ENCODE measurements at regions not wholly inside any gene's neighbourhood (a gene's known extent, or its start where the extent isn't known, plus 50 kb on each side); places are given as distances from the start of the nearest gene placed in this dataset.

DNA sequence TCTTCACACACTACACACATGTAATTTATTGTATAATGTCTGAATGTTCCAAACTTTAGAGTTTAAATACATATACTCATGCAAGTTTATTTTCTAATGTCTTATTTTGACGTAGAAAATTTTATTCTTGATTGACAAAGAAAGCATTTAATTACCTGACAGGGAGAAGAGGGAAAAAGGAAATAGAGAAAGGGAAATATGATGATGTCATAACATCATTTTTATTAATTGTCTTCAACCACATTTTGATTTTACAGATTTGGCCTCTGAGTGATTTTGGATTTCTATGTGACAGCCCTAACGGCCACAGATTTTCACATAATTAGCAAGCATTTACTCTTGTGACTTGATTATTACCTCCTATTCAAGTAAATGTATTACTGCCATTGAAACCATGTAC is 106.1 kb upstream of the FSTL4 start:
- DNase-seq (ENCODE audit: low read depth in 4 of 4, low spot score in 3 of 4) = no peak

DNA sequence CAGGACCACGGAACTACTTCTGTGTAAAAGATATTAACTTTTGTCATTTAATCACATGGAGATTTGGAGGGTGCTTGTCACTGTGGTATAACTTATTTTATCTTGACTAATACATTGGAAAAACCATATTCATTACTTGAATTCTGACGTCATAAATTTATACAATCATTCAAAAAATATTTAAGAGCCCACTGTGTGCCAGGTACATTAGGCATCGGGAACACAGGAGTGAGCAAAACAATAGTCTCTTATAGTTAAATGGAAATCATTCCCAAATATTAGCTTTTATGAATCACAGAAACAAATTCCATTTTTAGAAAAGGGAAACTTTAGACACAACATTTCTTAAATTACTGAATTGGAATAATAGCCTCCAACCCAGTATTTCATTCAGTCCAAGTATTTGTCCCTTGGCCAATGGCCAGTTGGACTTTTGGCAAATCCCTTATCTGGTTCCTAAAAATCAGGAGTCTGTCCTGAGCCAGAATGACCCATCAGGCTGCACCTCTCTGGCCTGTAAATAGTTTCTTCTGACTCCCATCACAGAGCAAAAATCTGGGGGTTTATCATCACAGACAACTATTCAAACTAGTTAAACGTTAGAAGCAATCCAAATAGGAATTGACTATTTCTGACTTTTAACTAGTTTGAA is 104.3 kb upstream of the FSTL4 start:
- no peak for DNase-seq (ENCODE audit: low read depth in 4 of 4, low spot score in 3 of 4)

DNA sequence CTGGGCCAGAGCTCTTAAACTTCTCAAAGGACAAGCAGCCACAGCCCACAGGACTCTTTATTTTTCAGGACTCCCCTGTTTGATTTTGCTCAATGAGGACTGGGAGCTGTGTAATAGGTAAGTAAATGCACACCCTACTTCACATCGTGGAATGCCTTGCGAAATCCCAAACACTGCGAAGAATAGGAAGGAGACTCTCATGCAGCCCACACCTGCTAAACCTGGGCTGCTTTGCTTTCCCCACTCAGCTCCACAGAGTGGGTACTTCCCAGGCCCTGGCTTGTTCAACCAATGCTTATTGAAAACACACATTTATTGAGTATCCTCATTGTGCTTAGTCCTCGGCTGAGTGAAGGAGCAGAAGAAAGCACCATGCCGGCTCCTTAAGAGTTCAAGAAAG is 103.3 kb upstream of the FSTL4 start:
- DNase-seq (ENCODE audit: low read depth in 4 of 4, low spot score in 3 of 4) = no peak

DNA sequence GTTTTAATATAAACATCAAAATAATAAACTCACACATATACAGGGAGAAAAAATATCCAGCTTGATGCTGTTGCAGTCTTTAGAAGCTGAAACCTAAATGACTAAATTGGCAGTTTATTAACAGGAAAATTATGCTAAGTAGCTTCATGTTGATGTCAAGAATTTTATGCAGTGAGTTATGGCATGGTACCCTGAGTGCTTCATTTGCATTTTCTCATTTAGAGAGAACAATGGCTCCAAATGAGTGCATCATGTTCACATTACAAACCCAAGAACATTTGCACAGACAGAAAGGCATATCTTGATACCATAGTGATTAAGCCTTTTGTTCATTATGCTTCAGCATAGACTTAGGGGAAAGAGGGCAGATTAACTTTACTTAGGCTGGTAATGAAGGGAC is 102.9 kb upstream of the FSTL4 start:
- no peak for DNase-seq (ENCODE audit: low read depth in 4 of 4, low spot score in 3 of 4)

DNA sequence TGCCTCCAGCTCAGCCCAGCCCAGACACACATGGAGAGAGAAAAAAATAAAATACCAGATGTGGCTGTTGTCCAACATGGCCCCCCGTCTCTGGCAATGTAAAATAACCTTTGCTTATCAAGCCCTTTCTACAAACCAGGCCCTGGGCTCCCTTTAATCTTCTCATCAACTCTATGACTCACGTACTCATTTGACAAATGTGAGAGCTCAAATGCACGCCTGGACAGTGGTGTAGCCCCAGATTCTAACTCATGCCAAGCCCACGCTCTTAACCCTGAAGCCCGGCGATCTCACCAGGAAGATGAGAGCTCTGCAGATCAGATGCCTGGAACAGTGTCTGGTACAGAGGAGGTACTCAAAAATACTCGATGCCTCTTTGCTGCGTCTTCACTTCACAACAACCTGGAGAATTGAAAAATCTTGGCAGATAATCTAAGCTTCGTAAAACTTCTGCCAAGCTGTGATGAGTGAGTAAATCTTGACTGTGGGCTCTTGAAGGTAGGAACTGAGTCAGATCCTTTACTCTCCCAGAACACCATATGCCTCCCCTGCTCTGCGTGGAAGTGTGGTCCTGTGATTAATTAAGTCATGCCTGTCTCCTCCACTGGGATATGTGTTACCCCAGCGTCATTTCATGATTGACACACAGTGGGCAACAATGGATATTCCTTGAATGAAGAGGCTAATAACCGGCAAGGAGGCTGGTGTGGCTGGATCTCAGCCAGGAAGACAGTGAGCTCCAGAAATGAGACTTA is 102.0 kb upstream of the FSTL4 start:
- no peak for DNase-seq (ENCODE audit: low read depth in 4 of 4, low spot score in 3 of 4)

DNA sequence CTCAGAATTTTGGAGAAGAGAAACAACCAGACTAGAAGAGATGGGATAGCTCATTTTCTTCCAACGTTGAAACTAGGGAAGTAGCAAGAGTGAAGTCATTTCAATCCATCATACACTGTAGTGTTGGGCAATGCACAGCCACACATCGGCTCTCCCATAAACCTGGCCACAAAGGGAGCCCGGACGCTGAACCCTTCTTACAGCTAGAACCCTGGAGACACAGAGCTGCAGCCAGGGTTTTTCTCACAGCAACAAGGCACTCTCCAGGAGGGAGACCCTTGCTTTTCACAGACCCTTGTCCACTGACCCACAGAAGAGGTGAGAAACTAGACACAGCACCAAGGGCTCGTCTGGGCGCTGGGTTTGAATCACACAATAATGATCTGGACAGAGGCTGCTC is 101.4 kb upstream of the FSTL4 start:
- DNase-seq (ENCODE audit: low read depth in 4 of 4, low spot score in 3 of 4) = no peak

DNA sequence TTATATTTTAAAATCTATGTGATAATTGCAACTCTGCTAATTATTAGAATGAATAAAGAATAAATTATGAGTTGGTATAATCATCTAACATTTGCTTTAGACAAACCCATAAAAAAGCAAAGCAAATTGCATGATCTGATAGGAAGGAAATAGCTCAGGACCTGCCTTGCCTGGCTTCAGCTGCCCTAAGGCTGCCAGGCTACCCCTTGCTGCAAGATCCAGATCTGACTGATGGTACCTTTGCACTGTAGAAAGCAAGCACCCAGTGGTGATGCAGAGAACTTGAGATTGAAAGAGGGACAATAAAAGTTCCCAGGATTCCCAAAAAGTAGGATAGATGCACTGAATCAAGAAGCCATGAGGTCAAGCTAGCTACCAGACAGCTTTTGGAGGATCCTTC is 100.9 kb upstream of the FSTL4 start:
- no peak for DNase-seq (ENCODE audit: low read depth in 4 of 4, low spot score in 3 of 4)

DNA sequence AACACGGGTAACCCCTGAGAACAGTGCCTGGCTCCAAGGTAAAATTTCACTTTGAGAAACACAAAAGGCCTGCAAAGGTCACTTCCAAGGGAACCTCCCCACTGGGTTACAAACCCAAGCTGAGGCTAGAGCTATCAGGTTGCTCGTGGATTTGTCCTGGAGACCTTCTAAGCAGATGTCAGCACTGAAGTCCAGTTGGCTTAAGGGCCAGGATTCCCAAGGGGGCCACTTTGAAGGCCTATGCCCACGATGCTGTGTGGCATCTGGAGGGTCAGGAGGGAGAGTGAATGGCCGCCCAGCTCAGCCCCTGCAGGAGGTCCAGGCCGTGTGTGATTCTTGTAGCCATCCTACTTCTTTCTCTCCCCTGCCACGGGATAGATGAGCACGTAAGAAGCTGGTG is 100.2 kb upstream of the FSTL4 start:
- DNase-seq (ENCODE audit: low read depth in 4 of 4, low spot score in 3 of 4) = no peak

DNA sequence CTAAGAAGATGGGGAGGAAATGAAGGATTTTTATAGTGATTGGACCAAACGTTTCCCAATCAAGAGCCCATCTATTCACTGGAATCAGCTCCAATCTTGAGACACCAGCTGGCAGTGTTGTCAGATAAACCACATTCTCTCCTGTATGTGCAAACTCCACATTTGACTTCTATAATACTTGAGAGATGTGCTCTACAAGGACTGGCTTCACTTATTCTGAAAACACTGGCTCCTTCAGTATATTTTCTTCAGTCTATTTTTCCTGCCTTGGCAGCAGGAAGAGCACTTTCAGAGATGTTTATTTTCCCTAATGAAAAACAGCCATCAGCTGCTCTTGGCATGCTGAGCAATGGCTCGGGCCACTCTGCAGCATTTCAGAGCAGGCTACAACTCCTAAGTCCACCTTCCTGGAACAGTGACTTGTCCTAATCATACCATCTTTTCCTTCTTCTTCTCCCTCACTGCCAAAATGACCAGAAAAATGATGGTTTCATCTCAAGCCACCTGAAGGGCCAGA is 96.9 kb upstream of the FSTL4 start:
- no peak for DNase-seq (ENCODE audit: low read depth in 4 of 4, low spot score in 3 of 4)

DNA sequence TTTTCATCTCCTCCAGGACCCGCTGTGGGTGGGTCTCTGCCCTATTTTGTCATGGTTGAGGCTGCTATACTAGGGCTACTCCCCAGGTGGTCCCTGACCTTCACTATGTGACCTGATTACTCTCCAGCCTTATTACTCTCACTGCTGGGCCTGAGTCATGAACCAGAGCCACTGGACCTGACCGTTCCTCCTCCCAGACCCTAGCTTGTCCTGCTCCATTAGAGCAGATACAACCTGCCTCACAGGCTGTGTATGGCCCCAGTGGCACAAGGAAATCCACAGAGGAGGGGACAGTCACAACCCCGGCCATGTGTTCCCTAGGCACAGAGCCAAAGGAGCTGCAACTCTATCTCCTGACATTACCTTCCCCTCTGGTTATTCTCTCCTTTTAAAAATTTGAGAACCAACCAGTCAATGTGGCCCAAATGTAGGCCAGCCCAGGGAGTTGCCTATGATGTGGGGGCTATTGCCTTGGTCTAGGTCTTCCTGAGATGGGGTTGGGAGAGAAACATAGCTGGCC is 96.0 kb upstream of the FSTL4 start:
- DNase-seq (ENCODE audit: low read depth in 4 of 4, low spot score in 3 of 4) = no peak

DNA sequence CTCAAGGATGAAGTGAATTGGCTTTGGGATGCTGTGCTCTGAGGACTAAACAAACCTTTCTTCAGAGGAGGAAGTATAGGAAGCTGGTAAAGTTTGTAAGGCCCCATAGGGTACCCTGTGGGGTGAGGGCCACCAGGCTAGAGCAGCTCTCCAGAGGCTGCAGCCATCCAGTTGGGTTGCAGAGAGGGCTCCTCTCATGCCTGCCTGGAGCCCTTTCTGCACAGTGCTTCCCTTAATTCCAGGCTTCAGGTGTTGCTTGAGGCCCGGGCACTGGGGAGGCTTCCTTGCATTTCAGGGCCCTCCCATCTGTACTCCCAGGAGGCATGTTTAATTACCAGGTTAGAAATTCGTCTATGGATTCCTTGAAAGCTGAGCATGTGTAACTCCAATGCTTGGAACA is 95.3 kb upstream of the FSTL4 start:
- DNase-seq (ENCODE audit: low read depth in 4 of 4, low spot score in 3 of 4) = no peak

DNA sequence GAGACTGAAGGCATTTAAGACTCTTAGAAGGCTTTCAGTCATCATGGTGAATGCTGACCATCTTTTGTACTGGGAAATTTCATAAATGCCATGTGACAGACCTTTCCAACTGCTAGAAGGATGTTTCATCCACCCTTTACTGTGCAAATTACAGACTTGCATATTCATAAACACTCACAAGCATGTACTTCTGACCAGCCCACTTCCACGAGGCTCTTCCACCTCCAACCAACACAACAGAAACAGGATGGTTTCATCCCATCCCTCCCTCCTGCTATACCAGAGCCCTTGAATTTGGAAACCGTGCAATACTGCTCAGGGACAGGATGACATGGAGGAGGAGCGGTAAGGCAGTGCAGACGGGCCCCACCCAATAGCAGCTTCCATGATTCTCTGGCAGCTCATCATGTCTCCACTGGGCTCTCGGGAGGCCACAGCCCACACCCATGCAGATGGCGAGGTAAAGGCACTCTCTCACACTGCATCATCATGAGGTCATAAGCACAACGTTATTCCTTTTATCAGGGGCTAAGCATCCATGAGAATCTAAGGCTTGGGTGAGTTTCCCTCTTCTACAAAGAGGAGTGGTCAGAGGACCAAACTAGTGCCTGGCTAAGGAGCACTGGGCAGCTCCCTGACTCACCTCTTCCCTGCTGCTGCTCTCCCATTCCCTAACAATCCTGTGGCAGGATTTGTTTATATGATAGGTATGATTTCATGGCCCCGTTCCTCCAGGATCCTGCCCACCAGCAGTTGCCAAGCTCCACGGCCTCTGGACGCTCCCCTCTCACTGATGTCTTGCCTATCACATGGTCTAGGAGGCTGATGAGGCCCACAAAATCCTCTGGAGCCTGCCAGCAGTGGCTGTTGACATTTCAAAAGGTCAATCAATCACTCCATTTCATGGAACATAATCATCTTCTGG is 94.4 kb upstream of the FSTL4 start:
- DNase-seq (ENCODE audit: low read depth in 4 of 4, low spot score in 3 of 4) = no peak

DNA sequence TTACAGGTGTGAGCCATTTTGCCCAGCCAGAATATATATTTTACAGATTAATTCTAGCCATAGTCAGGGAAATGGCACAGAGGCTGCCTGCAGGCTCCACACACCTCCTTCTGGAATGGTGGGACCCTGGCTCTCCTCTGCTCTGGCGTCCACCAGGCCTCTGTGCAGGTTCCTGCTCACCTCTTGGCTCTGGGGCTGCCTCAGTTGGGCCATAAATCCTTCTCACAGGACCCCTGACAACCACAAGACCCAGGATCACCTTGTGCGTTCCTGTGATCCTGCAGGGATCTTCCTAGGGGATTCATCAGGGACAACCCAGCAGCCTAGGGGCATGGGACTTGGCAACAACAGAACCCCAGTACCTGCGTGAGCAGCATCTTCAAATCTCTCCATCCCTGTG is 93.0 kb upstream of the FSTL4 start:
- no peak for DNase-seq (ENCODE audit: low read depth in 4 of 4, low spot score in 3 of 4)

DNA sequence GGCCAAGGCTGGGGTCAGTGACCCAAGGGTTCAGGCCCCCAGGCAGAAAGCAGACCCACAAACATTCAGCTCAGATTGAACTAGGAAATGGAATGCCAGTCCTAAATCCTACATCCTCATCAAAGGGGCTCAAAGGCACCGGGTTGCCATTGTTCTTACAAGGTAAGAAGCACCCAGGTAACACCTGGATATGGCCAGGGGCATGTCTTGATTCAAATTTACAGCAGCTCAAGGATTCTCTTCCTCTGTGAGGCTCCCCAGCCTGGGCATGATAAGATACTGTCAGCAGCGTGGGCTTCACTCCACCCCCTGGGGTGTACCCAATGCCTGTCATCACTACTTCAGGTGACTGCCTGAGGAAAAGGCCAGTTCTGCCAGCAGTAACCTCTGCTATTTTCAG is 92.1 kb upstream of the FSTL4 start:
- DNase-seq (ENCODE audit: low read depth in 4 of 4, low spot score in 3 of 4) = no peak

DNA sequence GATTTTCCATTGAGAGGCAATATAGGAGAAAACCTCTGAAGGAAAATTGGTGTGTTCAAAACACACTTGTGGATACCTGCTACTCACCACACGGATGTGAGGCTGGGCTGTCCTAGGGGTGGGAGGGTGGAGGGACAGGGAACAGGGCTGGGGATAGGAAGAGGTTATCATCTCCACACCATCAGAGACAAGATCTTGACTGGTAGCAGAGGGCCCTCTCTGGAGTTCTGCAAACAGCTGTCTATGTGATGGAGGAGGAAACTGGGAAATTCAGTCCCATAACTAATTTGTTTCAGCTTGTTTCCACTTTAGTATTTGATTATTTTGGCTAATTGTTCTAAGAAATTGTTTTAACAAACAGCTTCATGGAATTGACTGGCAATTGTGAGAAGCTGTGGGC is 91.6 kb upstream of the FSTL4 start:
- DNase-seq (ENCODE audit: low read depth in 4 of 4, low spot score in 3 of 4) = no peak

DNA sequence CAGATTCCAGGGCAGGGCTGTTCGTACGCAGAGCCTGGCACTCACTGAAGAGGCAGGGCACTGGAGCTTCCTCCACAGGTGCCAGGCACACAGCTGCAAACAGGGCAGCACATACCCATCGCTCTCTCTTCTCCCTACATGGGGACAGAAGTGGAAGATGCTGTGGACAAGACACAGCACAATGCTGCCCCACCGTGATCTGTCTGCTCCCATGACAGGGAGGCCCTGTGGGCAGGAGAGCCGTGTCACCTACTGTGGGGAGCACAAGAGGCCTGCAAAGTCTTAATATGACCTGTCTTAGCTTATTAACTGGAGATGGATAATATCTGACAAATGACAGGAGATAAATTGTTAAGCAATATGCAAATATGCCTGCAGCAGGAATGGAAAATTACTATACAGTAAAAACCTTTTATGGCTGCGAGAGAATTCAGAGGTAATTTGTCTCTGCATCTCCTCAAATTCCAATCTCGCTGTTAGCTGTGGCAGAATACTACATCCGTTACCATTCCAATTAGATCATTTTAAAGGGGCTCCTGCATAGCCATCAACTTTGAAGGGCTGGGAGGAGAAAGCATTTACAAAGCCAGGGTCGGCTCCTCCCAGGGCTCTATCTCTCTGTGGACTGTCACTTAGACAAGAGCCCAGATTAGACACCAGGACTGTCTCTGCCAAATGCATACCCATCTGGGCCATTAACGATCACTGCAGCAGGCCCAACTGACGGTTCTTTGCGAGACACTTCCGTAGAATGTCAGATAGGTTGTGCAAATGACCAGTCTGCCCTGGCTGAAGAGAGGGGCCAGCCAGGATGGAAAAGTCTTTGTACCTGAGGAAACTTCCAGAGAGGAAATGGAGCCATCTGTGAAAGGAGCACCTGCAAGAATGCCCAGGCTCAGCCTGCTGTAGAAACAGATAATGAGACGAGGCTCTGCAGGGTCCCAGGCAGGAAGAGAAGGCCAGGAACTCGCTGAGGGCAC is 90.7 kb upstream of the FSTL4 start:
- no peak for DNase-seq (ENCODE audit: low read depth in 4 of 4, low spot score in 3 of 4)

DNA sequence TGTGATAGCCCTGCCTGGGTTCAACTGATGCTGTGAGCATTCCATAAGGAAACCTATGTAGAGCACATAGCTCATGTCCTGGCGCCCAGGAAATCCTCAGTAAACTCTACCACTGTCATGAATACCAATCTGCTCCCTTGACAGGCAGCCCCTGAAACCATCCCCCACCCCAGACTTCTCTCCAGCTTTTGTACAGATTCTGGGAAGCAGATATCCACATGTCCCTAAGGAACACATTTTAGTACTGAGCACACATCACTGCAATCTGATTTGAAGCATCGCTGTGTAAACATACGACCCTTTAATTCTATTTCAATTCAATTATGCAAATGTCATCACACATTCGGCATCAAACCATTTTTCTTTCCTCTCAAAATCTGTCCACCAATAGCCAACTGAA is 89.5 kb upstream of the FSTL4 start:
- no peak for DNase-seq (ENCODE audit: low read depth in 4 of 4, low spot score in 3 of 4)

DNA sequence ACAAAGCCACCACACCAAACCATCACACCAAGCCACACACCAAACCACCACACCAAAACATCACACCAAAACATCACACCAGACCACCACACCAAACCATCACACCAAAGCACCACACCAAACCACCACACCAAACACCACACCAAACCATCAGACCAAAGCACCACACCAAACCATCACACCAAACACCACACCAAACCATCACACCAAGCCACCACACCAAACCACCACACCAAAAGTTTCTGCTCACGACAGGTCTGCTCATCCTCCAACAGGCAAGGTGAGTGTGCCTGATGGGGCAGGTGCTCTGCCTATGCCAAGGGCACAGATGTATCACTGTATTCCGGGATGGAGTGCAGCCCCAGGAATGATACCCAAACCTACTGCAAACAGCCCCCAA is 87.9 kb upstream of the FSTL4 start:
- DNase-seq (ENCODE audit: low read depth in 4 of 4, low spot score in 3 of 4) = no peak

DNA sequence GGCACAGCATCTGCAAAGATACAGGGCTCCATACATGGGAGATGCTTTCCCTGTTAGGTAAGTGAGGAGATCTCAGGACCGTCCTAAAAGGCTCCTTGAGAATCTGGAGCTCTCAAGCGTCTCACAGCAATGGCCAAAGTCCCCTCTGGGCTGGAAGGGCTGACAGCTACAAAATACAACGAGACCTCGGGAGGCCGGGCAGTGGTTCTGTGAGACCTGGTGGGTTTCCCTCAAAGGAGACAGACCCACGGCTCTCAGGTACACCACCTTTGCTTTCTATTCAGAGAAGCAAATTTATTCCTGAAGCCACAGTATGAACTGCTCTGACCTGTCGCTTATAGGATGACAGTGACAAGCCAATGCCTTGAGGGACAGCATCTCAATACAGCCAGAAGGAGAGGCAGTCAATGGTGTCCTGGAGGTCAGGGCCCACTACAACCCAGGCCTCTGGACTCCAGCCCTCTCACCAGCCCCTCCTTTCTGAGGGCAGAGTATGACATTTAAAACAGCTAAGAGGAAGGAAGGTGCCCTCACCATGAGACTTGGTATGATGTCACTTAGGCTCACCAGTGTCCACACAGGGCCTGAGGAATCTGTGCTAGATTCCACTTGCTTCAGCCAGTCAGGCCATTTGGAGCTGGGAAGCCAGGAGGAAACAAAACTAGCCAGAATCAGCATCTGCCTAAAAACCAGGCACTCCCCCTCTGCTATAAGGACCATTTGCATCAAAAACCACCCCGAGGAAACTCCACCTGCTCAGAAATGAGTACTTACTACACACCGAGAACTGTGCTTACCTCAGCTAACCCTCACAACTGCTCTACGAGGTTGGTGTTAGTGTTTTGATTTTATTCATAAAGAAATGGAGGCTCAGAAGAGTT is 86.5 kb upstream of the FSTL4 start:
- DNase-seq (ENCODE audit: low read depth in 4 of 4, low spot score in 3 of 4) = no peak

Measured in right renal pelvis (tissue), 4 donors.